ENCODE measurements at regions not wholly inside any gene's neighbourhood (a gene's known extent, or its start where the extent isn't known, plus 50 kb on each side); places are given as distances from the start of the nearest gene placed in this dataset.
A peak's percentile ranks its signal among the peaks of the same experiment; 100 is the strongest.

DNA sequence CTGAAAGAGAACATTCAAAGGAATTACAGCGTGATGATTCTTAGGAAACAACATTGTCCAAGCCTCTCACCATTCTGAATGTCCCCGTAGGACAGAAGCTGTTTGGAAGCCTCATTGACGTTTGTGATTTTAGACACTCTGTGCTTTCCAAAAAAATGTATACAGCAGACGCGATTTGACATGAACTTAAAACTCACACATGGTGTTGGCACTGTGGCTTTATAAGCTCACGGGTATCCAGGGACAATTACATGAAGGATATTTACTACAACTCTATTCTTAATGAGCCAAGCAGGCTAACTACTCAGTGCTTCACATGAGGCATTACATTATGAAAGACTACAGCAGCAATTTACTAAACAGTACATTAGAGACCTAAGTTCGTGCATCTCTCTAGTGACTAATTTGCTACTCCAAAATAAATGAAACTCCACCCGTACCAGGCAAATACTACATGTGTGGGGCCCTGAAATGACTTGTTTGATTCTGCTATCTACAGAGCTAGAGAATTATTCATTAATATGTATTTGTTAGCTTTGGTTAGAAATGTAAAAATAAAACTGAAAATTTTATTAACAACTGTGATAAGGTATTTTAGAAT, 620.7 kb downstream of the SPRY1 start:
- peak; percentile 29 for DNase-seq

DNA sequence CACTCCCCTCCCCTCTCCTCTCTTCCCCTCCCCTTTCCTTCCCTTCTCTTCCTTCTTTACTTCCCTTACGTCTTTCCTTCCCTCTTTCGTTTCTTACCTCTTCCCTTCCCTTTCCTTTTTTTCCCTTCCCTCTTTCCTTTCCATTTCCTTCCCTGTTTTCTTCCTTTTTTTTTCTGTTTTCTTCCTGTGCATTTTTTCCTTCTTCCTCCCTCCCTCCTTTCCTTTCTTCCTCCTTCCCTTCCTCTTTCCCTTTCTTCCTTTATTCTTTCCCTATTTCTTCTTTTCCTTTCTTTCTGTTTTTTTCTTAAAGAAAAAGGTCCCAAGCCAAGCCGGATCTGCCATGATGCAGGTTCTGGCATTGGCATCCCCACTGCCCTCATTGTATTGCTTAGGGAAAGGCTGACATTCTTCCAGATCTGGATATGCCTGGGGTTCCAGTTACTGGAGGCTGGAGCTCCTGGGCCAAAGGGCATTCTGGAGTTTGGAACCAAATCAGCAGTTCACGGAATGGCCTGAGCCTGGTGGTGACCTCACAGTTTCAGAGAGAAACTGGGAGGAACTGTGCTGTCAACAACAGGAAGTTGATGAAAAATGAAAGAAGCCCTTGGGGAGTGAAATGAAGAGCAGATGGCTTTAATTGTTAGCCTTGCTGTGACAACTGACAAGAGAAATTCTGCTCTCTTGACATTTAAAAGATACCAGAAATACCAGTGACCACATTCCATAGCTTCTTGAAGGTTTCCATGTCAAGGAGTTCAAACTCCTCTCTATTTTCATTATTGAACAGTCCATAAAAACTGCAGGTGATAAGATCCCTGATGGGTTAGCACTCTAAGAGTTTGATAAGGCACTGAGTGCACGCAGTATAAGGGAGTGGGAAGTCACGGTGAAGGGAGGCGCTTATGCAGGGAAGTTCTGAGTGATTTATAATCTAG, 622.1 kb downstream of the SPRY1 start:
- no peak for DNase-seq

DNA sequence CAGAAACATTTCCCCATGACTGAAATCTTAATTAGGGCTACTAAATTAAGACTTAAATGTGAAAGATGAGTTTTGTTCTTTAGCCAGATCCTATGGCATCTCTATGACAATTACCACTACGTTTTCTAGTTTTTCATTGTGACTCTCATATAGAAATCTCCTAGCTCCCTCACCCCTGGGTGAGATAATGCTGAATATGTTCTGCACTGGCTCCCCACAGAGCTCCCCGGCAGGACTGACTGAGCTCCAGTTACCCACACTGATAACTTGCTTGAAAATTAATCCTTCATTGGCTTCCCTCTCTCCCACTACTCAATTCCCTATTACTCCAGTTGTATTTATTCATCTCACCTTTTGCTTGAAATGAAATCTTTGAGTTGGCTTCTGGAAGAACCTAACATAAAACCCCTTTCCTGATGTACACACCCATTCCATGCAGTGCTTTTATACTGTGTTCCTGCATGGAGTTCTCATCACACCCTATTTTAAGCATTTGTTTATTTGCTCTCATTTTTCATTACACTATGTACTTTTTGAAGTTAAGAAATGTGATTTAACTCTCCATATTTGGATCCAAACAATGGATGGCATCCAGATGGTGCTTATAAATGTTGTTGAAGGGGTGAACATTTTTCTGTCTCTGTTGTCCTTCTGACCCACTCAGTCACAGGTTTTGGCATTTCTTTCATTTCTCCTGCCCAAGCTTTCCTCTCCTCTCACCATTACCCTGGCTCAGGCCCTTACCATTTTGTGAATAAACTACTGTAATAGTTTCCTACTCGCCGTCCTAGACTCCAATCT, 623.4 kb downstream of the SPRY1 start:
- DNase-seq = no peak

DNA sequence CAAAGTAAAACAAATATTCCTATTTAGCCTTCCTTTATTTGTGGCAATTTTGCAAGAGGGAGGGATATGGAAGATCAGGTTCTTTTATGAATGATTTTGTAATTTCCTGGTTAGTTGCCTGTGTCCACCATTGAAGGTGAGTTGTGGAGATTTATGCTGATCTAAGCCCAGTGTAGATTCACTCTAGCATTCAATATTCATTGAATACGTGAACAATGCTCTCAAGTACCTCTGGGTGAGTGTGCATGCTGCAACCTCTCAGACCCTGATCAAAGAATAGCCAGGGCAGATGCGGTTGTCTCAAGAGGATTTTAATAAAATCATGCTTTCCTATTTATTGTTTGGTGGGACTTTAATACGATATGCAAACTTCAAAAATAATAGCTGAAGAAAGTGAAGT, 628.4 kb downstream of the SPRY1 start:
- DNase-seq = no peak

DNA sequence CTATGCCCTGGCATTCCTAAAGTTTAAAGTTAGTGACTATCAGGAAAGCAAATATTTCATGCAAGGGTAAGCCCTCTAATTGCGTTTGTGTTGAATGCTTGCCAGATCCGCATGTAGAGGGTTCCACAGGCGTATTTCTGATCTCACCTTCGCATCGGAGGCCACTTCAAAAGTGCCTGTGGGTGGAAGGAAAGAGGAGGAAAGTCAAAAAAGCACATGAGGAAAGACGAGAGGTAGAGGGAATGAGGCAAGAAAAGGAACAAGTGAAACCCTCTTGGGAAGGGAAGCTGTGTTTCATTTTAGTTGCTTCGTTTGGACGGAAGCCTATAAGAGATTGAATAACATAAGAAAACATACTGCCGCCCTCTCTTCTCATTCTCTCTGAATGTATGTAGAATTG, 628.8 kb downstream of the SPRY1 start:
- no peak for DNase-seq

GRCh38 chr4:124028182-124028581, 631.6 kb downstream of the SPRY1 start:
- no peak for DNase-seq

DNA sequence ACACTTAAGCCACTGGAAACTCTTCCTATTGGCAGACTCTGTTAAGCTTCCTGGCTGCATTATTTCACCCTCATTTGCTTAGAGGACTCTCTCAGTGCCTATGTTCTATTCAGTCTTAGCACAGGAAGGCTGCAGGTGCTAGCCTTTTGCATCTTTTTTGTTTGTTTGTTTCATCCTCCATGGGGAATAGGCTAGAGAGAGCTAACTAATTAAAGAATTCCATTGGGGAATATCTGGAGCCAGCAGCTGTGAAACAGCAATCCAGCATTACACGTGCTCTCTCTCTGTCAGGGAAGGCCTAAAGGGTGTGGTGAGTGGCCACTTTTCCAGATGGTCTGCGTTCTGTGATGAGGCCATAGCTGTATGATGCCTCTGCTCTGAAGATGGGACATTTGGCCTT, 633.6 kb downstream of the SPRY1 start:
- DNase-seq = no peak

DNA sequence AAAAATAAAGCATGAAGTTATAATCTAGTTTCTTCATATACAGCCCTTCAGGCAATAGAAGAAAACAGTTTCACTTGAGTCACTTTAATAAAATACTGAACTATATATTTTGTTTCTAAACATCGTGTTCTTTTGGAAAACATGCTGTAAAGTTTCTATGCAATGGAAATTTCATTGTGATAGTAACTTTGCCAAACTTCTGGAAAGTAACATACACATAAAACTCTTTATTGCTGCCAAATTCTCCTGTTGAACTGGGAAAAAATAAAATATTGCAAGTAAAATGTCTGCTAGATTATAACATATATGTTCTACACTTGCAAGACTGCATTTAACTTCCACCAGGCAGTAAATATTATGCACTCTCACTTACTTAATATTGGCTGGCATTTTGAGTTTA, 635.4 kb downstream of the SPRY1 start:
- DNase-seq = no peak

DNA sequence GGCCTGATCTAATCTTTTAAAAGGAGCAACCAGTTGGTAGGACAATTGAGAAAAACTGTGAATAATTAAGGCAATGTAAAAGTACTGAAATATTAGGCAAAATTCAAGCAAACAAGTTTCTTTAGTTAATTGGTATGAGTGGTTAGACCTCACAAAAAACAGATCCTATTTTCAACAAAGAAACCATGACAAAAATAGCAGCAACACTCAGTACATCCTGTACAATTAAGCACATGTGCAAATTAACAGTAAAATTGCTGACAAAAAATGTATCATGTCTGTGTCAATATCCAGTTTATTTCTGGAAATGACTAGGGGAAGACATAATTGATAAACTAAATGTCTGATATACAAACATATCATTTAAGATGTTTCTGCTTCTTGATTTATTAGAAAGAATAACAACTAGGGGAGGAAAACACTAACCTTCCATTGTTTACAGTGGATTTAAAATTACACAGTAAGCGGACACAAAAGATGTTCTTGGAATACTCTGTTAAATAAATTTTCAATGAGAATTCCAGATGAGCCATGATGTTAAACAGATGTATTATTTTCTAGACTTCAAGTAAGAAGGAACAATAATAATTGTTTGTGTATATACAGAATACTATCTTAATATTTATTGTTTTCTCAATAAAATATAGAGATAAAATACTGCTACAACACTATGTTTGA, 638.9 kb downstream of the SPRY1 start:
- no peak for DNase-seq

- DNase-seq = no peak
Measured at GRCh38 chr4:124037236-124037635, 640.6 kb downstream of the SPRY1 start.

DNA sequence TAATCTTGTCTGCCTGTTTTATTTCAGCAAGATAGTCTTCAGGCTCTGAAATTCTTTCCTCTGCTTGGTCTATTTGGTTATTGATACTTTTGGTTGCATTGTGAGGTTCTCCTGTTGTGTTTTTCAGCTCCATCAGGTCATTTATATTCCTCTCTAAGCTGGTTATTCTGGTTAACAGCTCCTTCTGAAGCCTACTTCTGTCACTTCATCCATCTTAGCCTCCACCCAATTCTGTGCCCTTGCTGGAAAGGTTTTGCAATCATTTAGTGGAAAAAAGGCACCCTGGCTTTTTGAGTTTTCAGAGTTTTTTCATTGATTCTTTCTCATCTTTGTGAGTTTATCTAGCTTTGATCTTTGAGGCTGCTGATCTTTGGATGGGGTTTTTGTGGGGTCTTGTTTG, 647.7 kb downstream of the SPRY1 start:
- no peak for DNase-seq

DNA sequence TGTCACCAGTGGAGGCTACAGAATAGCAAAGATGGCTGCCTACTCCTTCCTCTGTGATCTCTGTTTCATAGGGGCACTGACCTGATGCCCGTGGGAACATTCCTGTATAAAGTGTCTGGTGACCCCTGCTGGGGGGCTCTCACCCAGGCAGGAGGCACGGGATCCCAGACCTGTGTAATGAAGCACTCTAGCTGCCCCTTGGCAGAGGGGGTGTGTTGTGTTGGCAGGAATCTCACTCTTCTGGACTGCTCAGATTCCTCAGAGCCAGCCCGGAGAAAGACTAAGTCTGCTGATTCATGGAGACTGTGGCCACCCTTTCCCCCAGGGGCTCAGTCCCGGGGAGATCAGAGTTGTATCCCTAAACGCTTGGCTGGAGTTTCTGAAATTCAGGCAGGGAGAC, 648.3 kb downstream of the SPRY1 start:
- no peak for DNase-seq

GRCh38 chr4:124046190-124046589, 649.6 kb downstream of the SPRY1 start:
- no peak for DNase-seq

DNA sequence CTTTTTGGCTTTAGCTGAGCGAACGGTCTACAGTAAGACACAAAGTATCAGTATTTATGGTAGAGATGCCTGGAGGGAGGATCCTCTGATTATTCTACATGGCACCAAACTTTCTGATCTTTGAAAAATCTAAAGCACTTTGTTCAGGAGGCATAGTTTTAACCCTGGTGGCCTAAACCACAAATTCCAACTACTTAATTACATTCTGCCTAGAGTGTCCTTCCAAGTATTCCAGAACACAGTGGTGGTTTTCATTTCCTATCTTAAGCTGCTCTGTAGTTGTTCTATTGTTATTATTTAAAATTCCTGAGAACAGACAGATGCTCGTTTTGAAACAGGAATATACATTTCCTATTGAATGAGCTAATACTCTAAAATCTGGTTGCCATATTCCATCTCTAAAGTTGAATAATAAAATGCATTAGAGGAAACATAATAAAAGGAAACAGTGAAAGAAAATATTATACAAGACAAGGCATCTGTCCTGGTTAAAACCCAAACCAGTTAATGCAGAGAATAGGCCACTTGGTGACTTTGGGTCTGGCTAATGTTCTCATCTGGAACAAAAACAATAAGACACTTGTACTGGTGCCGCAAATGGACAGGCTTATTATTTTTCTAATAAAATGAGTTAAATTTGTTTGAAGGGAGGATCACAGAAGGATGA, 657.4 kb downstream of the SPRY1 start:
- DNase-seq = no peak

- no peak for DNase-seq
Measured at GRCh38 chr4:124055336-124055735, 657.2 kb downstream of the ANKRD50 start.

DNA sequence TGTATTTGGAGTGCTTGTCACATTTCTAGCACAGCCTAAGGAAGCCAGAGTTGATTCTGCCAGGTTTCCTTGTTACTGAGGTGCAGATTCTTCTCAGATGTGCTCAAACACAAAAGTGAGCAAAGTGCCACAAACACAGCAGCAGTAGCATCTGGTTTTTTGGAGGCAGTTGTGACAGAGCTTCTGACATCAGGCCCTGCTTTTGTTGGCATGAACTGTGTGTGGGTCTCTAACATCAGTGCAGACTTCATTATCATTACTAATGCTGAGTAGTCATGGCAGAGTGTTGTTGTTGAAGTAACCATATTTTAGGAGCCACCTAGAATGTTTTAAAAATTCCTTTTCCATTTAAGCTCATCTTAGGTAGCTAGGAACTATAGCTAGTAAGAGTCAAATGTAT, 656.6 kb downstream of the ANKRD50 start:
- DNase-seq = no peak

- DNase-seq = no peak
Measured at GRCh38 chr4:124060261-124060918, 652.1 kb downstream of the ANKRD50 start.

DNA sequence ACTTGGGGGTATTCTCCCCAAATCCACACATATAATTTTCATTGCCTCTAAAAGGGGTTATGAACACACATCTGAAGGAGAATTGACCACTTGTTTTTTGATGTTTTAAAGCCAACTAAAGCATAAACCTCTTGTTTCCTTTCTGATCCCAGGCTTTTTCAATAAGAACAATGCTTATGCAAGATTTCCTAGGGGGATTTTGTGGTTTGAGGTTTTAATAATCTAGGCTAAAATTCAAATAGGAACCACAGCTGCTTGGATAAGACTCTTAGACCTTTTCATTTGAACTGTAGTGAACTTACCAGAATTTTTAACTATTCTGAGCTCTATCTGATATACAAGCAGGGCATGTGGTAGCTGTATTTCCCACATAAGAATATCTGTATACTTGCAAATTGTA, 651.1 kb downstream of the ANKRD50 start:
- no peak for DNase-seq

GRCh38 chr4:124065422-124065821, 647.1 kb downstream of the ANKRD50 start:
- DNase-seq = no peak

- no peak for DNase-seq
Measured at GRCh38 chr4:124065936-124066335, 646.6 kb downstream of the ANKRD50 start.

DNA sequence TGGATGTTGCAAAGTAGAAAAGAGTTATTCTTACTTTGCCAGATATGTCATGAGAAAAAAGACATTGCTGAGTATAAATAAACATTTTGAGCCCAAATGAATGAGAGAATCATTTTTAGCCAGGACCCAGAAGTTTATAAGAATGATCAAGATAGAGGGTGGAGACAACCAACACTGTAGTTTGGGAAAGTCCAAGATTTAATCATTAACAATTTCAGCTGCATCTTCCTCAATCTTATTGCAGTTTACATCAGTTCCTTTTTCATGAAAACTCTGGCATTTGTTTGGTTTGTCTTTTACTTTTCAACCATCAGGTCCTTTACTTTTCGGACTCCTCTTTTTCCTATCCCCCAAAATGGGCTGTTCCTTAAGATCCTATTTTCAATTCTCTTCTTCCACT, 645.9 kb downstream of the ANKRD50 start:
- DNase-seq = no peak

GRCh38 chr4:124067046-124067445, 645.5 kb downstream of the ANKRD50 start:
- DNase-seq = no peak
